Ovary (tissue), 7 donors: ENCODE measurements at regions not wholly inside any gene's neighbourhood (a gene's known extent, or its start where the extent isn't known, plus 50 kb on each side); places are given as distances from the start of the nearest gene placed in this dataset.

Experiments used
- DNase-seq, 5 donors: peaks; one replicate each; pipeline ENCODE4 v3.0.0-alpha.2; 2019 to 2020
- H3K27ac ChIP-seq, 2 donors: fragments of 200-600 bp; one replicate each; pipeline versions ENCODE4 v1.5.1 to v1.8.0; 2019 to 2022
- H3K27me3 ChIP-seq: fragments of 200-600 bp; one replicate; pipeline ENCODE4 v1.8.0; 2022
- H3K36me3 ChIP-seq: fragments of 200-600 bp; sonication (generic); one replicate; pipeline ENCODE4 v1.5.1; 2019
- H3K4me1 ChIP-seq: one replicate; pipeline ENCODE4 v1.8.1; 2013; ENCODE audit warnings: mild to moderate bottlenecking, moderate library complexity; ENCODE audit not compliant: insufficient read depth
- H3K4me3 ChIP-seq: fragments of 200-600 bp; sonication (generic); one replicate; pipeline ENCODE4 v1.5.1; 2017
- H3K9me3 ChIP-seq, 2 donors: fragments of 200-600 bp in 1 of 2; sonication (generic) in 1 of 2; one replicate each; pipeline versions ENCODE4 v1.5.1 to v1.8.1; 2013 to 2019; ENCODE audit warnings: mild to moderate bottlenecking in 1 of 2, moderate library complexity in 1 of 2
- CTCF ChIP-seq, 3 donors: fragments of 450-650 bp in 2 of 3; fragments of 200-600 bp in 1 of 3; IDR thresholded peaks; one replicate each; pipeline versions ENCODE4 v1.5.1 to v1.8.0; 2016 to 2022; ENCODE audit warnings: antibody characterized with exemption in 3 of 3, mild to moderate bottlenecking in 1 of 3
- EP300 ChIP-seq: sonication (generic); formaldehyde crosslinking; IDR thresholded peaks from one replicate; pipeline ENCODE4 v1.6.1; 2017; ENCODE audit warnings: antibody characterized with exemption
- POLR2A ChIP-seq: fragments of 450-650 bp; IDR thresholded peaks from one replicate; pipeline ENCODE4 v1.6.1; 2017; ENCODE audit warnings: antibody characterized with exemption, mild to moderate bottlenecking, moderate library complexity
- WGBS, 3 donors: extraction: QIAGEN DNeasy Blood & Tissue Kit in 1 of 3; methylation state at CpG; one replicate each; pipeline versions ENCODE4 v1.1.5 to v1.1.7; 2013 to 2017; 5-methylcytosine and 5-hydroxymethylcytosine counted together
- intact Hi-C, 4 donors: fragments of 100-400 bp; cut with DNase I; formaldehyde crosslinking; loops; one replicate each; pipeline versions ENCODE4 v1.11.0 to v1.15.1; 2022 to 2023
- donor health status: DM: no; HTN: no; CAD: no; lungs with moderate emphysema.
- donor health status: DM: no; HTN: no; CAD: no.
- donor health status: Bipolar disorder and iron deficiency.
- donor health status: DM: no; HTN: no; CAD: no.
- donor health status: DM: yes; HTN: yes; CAD: no.

- peak overlapping the region in 1 of 2 donors; percentile 76 for H3K27ac ChIP-seq
- intact Hi-C loops = loop anchor here in 1 of 4 donors (5.0 kb wide), 1 partner anchor 72 kb away; no protein-coding TSS in a partner anchor
- peaks cover 31% of the 10 kb centered on the region for H3K4me1 ChIP-seq
Measured at GRCh38 chr2:15730545-15731212, 139.0 kb downstream of the DDX1 start.

GRCh38 chr2:15731213-15731888 lies 139.7 kb downstream of the DDX1 start:
- DNase-seq = no peak
- Histone ChIP-seq H3K36me3 (no peaks in the 10 kb centered on the region), H3K27me3 (no peaks in the 10 kb centered on the region), H3K27ac (peak overlapping the region in 1 of 2 donors; percentile 76), H3K4me3 (no peak overlapping the region), H3K9me3 (no peaks in the 10 kb centered on the region), H3K4me1 (peaks cover 31% of the 10 kb centered on the region)
- intact Hi-C loops = loop anchor here in 1 of 4 donors (5.0 kb wide), 1 partner anchor 71 kb away; no protein-coding TSS in a partner anchor
- 87 to 90% (median 89%) methylated on average over 7 of the region's 7 CpGs for WGBS, 3 donors
- TF ChIP-seq EP300 (no peak), POLR2A (no peak)

More at GRCh38 chr2:15730545-15731212, 139.0 kb downstream of the DDX1 start:
- 2 to 7% (median 3%) methylated on average over 7 of the region's 7 CpGs for WGBS, 3 donors
- Histone ChIP-seq H3K9me3 (no peaks in the 10 kb centered on the region), H3K27me3 (no peaks in the 10 kb centered on the region), H3K4me3 (no peak overlapping the region), H3K36me3 (no peaks in the 10 kb centered on the region)
- no peak for TF ChIP-seq CTCF (IDR thresholded peaks at IDR 0.05)
- peak; percentile 96 to 99 (median 98) for DNase-seq

- no peak overlapping the region for H3K27ac ChIP-seq
- H3K36me3 ChIP-seq = no peaks in the 10 kb centered on the region
- no peaks in the 10 kb centered on the region for H3K27me3 ChIP-seq
- intact Hi-C loops = loop anchor here in 1 of 4 donors (5.0 kb wide), 1 partner anchor 70 kb away; no protein-coding TSS in a partner anchor
- TF ChIP-seq EP300 = no peak
- TF ChIP-seq CTCF (IDR thresholded peaks at IDR 0.05) = no peak
- no peak for TF ChIP-seq POLR2A
- no peaks in the 10 kb centered on the region for H3K9me3 ChIP-seq
- H3K4me1 ChIP-seq = peaks cover 31% of the 10 kb centered on the region
- no peak overlapping the region for H3K4me3 ChIP-seq
- no peak for DNase-seq
- 85 to 96% (median 92%) methylated on average over 1 of the region's 1 CpG for WGBS, 3 donors
Measured at GRCh38 chr2:15731889-15732271, 140.2 kb downstream of the DDX1 start.

- TF ChIP-seq CTCF (IDR thresholded peaks at IDR 0.05) (no peak), EP300 (no peak), POLR2A (no peak)
- Histone ChIP-seq H3K27ac (peak overlapping the region in 1 of 2 donors; percentile 57), H3K4me1 (peaks cover 31% of the 10 kb centered on the region), H3K4me3 (no peak overlapping the region), H3K27me3 (no peaks in the 10 kb centered on the region), H3K9me3 (no peaks in the 10 kb centered on the region), H3K36me3 (no peaks in the 10 kb centered on the region)
- intact Hi-C loops = loop anchor here in 1 of 4 donors (5.0 kb wide), 1 partner anchor 70 kb away; no protein-coding TSS in a partner anchor
- no peak for DNase-seq
- 50 to 63% (median 61%) methylated on average over 7 of the region's 7 CpGs for WGBS, 3 donors
Measured at GRCh38 chr2:15732341-15733077, 140.8 kb downstream of the DDX1 start.
